ENCODE measurements at regions not wholly inside any gene's neighbourhood (a gene's known extent, or its start where the extent isn't known, plus 50 kb on each side); places are given as distances from the start of the nearest gene placed in this dataset.

- no peaks in the 10 kb centered on the region for H3K27me3 ChIP-seq (ENCODE audit: control insufficient read depth in 3 of 3, insufficient read depth in 3 of 3, low read length in 2 of 3)
- no peak for TF ChIP-seq CTCF (IDR thresholded peaks at IDR 0.05; ENCODE audit: control extremely low read depth, extremely low read depth)
- no peaks in the 10 kb centered on the region for H3K36me3 ChIP-seq (ENCODE audit: control insufficient read depth in 4 of 4, insufficient read depth in 4 of 4, low read length in 4 of 4)
- no peak for ATAC-seq (ENCODE audit: insufficient read depth, low FRiP score)
- H3K27ac ChIP-seq (ENCODE audit: low read depth in 1 of 2, low read length in 1 of 2): no peak overlapping the region
- 51 to 64% methylated on average over 1 of the region's 1 CpG for WGBS, 2 donors
- no peaks in the 10 kb centered on the region for H3K4me1 ChIP-seq (ENCODE audit: control insufficient read depth in 5 of 5, insufficient read depth in 5 of 5, low read length in 5 of 5)
- no peak for DNase-seq
- H3K9me3 ChIP-seq (ENCODE audit: control insufficient read depth in 4 of 4, insufficient read depth in 3 of 4, low read length in 3 of 4): no peaks in the 10 kb centered on the region
- no peak overlapping the region for H3K9ac ChIP-seq (ENCODE audit: insufficient read depth in 1 of 2, low read length in 2 of 2)
- H3K4me3 ChIP-seq: no peak overlapping the region
Observed at GRCh38 chr4:58602022-58602421, 1491.8 kb upstream of the IGFBP7 start.

GRCh38 chr4:58600290-58600689 is 1490.1 kb upstream of the IGFBP7 start:
- no peaks in the 10 kb centered on the region for H3K27me3 ChIP-seq (ENCODE audit: control insufficient read depth in 3 of 3, insufficient read depth in 3 of 3, low read length in 2 of 3)
- no peak for ATAC-seq (ENCODE audit: insufficient read depth, low FRiP score)
- WGBS, 2 donors: 89% methylated on average over 2 of the region's 2 CpGs
- DNase-seq: no peak
- no peaks in the 10 kb centered on the region for H3K4me1 ChIP-seq (ENCODE audit: control insufficient read depth in 5 of 5, insufficient read depth in 5 of 5, low read length in 5 of 5)
- H3K9ac ChIP-seq (ENCODE audit: insufficient read depth in 1 of 2, low read length in 2 of 2): no peak overlapping the region
- no peak overlapping the region for H3K27ac ChIP-seq (ENCODE audit: low read depth in 1 of 2, low read length in 1 of 2)
- TF ChIP-seq CTCF (IDR thresholded peaks at IDR 0.05; ENCODE audit: control extremely low read depth, extremely low read depth): no peak
- H3K36me3 ChIP-seq (ENCODE audit: control insufficient read depth in 4 of 4, insufficient read depth in 4 of 4, low read length in 4 of 4): no peaks in the 10 kb centered on the region
- H3K9me3 ChIP-seq (ENCODE audit: control insufficient read depth in 4 of 4, insufficient read depth in 3 of 4, low read length in 3 of 4): no peaks in the 10 kb centered on the region
- no peak overlapping the region for H3K4me3 ChIP-seq

GRCh38 chr4:58590722-58591121 is 1480.5 kb upstream of the IGFBP7 start:
- 65 to 80% methylated on average over 2 of the region's 2 CpGs for WGBS, 2 donors
- ATAC-seq (ENCODE audit: insufficient read depth, low FRiP score) (no peak), DNase-seq (no peak)
- Histone ChIP-seq H3K9ac (ENCODE audit: insufficient read depth in 1 of 2, low read length in 2 of 2) (no peak overlapping the region), H3K27me3 (ENCODE audit: control insufficient read depth in 3 of 3, insufficient read depth in 3 of 3, low read length in 2 of 3) (no peaks in the 10 kb centered on the region), H3K4me3 (no peak overlapping the region), H3K9me3 (ENCODE audit: control insufficient read depth in 4 of 4, insufficient read depth in 3 of 4, low read length in 3 of 4) (no peaks in the 10 kb centered on the region), H3K36me3 (ENCODE audit: control insufficient read depth in 4 of 4, insufficient read depth in 4 of 4, low read length in 4 of 4) (no peaks in the 10 kb centered on the region), H3K4me1 (ENCODE audit: control insufficient read depth in 5 of 5, insufficient read depth in 5 of 5, low read length in 5 of 5) (no peaks in the 10 kb centered on the region), H3K27ac (ENCODE audit: low read depth in 1 of 2, low read length in 1 of 2) (no peak overlapping the region)
- TF ChIP-seq CTCF (IDR thresholded peaks at IDR 0.05; ENCODE audit: control extremely low read depth, extremely low read depth): no peak

GRCh38 chr4:58587856-58588255 is 1477.7 kb upstream of the IGFBP7 start:
- Histone ChIP-seq H3K4me3 (no peak overlapping the region), H3K9me3 (ENCODE audit: control insufficient read depth in 4 of 4, insufficient read depth in 3 of 4, low read length in 3 of 4) (peaks cover 0 to 7% (median 1%) of the 10 kb centered on the region in 4 donors), H3K9ac (ENCODE audit: insufficient read depth in 1 of 2, low read length in 2 of 2) (no peak overlapping the region), H3K27me3 (ENCODE audit: control insufficient read depth in 3 of 3, insufficient read depth in 3 of 3, low read length in 2 of 3) (no peaks in the 10 kb centered on the region), H3K27ac (ENCODE audit: low read depth in 1 of 2, low read length in 1 of 2) (no peak overlapping the region), H3K4me1 (ENCODE audit: control insufficient read depth in 5 of 5, insufficient read depth in 5 of 5, low read length in 5 of 5) (no peaks in the 10 kb centered on the region), H3K36me3 (ENCODE audit: control insufficient read depth in 4 of 4, insufficient read depth in 4 of 4, low read length in 4 of 4) (no peaks in the 10 kb centered on the region)
- DNase-seq (no peak), ATAC-seq (ENCODE audit: insufficient read depth, low FRiP score) (no peak)
- WGBS, 2 donors: 86 to 89% methylated on average over 6 of the region's 6 CpGs
- TF ChIP-seq CTCF (IDR thresholded peaks at IDR 0.05; ENCODE audit: control extremely low read depth, extremely low read depth): no peak
